Gastroesophageal sphincter (tissue), 4 donors: ENCODE measurements at regions not wholly inside any gene's neighbourhood (a gene's known extent, or its start where the extent isn't known, plus 50 kb on each side); places are given as distances from the start of the nearest gene placed in this dataset.

Source experiments
- ATAC-seq: fragments of 150-250 bp; one replicate; pipeline ENCODE4 v1.9.1; 2016; ENCODE audit warnings: mild to moderate bottlenecking, moderate library complexity
- H3K27ac ChIP-seq, 4 donors: fragments of 200-600 bp; sonication (generic) in 3 of 4; 1 replicate in 3 of 4; 2 replicates in 1 of 4; pipeline ENCODE4 v1.5.1; 2016 to 2019
- H3K27me3 ChIP-seq: fragments of 200-600 bp; sonication (generic); one replicate; pipeline ENCODE4 v1.5.1; 2019
- H3K36me3 ChIP-seq, 2 donors: fragments of 200-600 bp; sonication (generic); one replicate each; pipeline ENCODE4 v1.5.1; 2019; ENCODE audit warnings: control low read depth in 1 of 2
- H3K4me1 ChIP-seq, 3 donors: fragments of 200-600 bp; sonication (generic); 1 replicate in 2 of 3; 2 replicates in 1 of 3; pipeline ENCODE4 v1.5.1; 2016 to 2019; ENCODE audit warnings: control low read depth in 2 of 3
- H3K4me3 ChIP-seq, 2 donors: fragments of 200-600 bp; sonication (generic); one replicate each; pipeline ENCODE4 v1.5.1; 2019; ENCODE audit warnings: mild to moderate bottlenecking in 1 of 2, moderate library complexity in 1 of 2
- H3K9me3 ChIP-seq, 3 donors: fragments of 200-600 bp; sonication (generic); one replicate each; pipeline ENCODE4 v1.5.1; 2017 to 2019; ENCODE audit warnings: control low read depth in 2 of 3
- CTCF ChIP-seq, 4 experiments: fragments of 200-600 bp in 2 of 4; fragments of 450-650 bp in 2 of 4; sonication (generic) in 1 of 4; IDR thresholded peaks; one replicate each; pipeline ENCODE4 v1.5.1; 2017 to 2019; ENCODE audit warnings: antibody characterized with exemption in 4 of 4, mild to moderate bottlenecking in 2 of 4, moderate library complexity in 2 of 4
- EP300 ChIP-seq: sonication (generic); formaldehyde crosslinking; IDR thresholded peaks from one replicate; pipeline ENCODE4 v1.6.1; 2017; ENCODE audit warnings: antibody characterized with exemption, mild to moderate bottlenecking
- POLR2A ChIP-seq, 2 donors: fragments of 450-650 bp; IDR thresholded peaks; one replicate each; pipeline ENCODE4 v1.6.1; 2017; ENCODE audit warnings: antibody characterized with exemption in 2 of 2, mild to moderate bottlenecking in 2 of 2, moderate library complexity in 1 of 2
- POLR2AphosphoS5 ChIP-seq: sonication (generic); formaldehyde crosslinking; IDR thresholded peaks from one replicate; pipeline ENCODE4 v1.6.1; 2017; ENCODE audit warnings: antibody characterized with exemption
- WGBS, 2 donors: methylation state at CpG; one replicate each; pipeline ENCODE4 v1.1.5; 2018; ENCODE audit warnings: low coverage in 1 of 2; 5-methylcytosine and 5-hydroxymethylcytosine counted together

- no peak for ATAC-seq
- Histone ChIP-seq H3K4me3 (no peak overlapping the region), H3K4me1 (no peaks in the 10 kb centered on the region), H3K27me3 (no peaks in the 10 kb centered on the region), H3K9me3 (no peaks in the 10 kb centered on the region), H3K36me3 (no peaks in the 10 kb centered on the region), H3K27ac (no peak overlapping the region)
- TF ChIP-seq CTCF (IDR thresholded peaks at IDR 0.05) (no peak), POLR2A (IDR thresholded peaks at IDR 0.05) (no peak), POLR2AphosphoS5 (no peak), EP300 (no peak)
- WGBS, 2 donors = 31 to 46% methylated on average over 4 of the region's 4 CpGs
Observed at GRCh38 chr13:31518645-31519044, 220.7 kb upstream of the RXFP2 start.

- TF ChIP-seq POLR2AphosphoS5 = no peak
- TF ChIP-seq CTCF (IDR thresholded peaks at IDR 0.05) = no peak
- TF ChIP-seq EP300 = no peak
- no peak for TF ChIP-seq POLR2A (IDR thresholded peaks at IDR 0.05)
- Histone ChIP-seq H3K27ac (no peak overlapping the region), H3K4me1 (no peaks in the 10 kb centered on the region), H3K27me3 (no peaks in the 10 kb centered on the region), H3K4me3 (no peak overlapping the region), H3K9me3 (no peaks in the 10 kb centered on the region), H3K36me3 (no peaks in the 10 kb centered on the region)
- ATAC-seq = no peak
Observed at GRCh38 chr13:31521435-31521834, 217.9 kb upstream of the RXFP2 start.

GRCh38 chr13:31522396-31522795, 216.9 kb upstream of the RXFP2 start:
- Histone ChIP-seq H3K4me1 (no peaks in the 10 kb centered on the region), H3K36me3 (no peaks in the 10 kb centered on the region), H3K9me3 (no peaks in the 10 kb centered on the region), H3K4me3 (no peak overlapping the region), H3K27me3 (no peaks in the 10 kb centered on the region), H3K27ac (no peak overlapping the region)
- ATAC-seq = no peak
- no peak for TF ChIP-seq POLR2AphosphoS5
- TF ChIP-seq CTCF (IDR thresholded peaks at IDR 0.05) = no peak
- TF ChIP-seq EP300 = no peak
- no peak for TF ChIP-seq POLR2A (IDR thresholded peaks at IDR 0.05)
- 33% methylated on average over 1 of the region's 1 CpG for WGBS, 2 donors

GRCh38 chr13:31528176-31528575, 211.2 kb upstream of the RXFP2 start:
- Histone ChIP-seq H3K4me3 (no peak overlapping the region), H3K9me3 (no peaks in the 10 kb centered on the region), H3K27me3 (no peaks in the 10 kb centered on the region), H3K4me1 (no peaks in the 10 kb centered on the region), H3K36me3 (no peaks in the 10 kb centered on the region), H3K27ac (no peak overlapping the region)
- TF ChIP-seq EP300 (no peak), POLR2A (IDR thresholded peaks at IDR 0.05) (no peak), CTCF (IDR thresholded peaks at IDR 0.05) (no peak), POLR2AphosphoS5 (no peak)
- 62 to 90% methylated on average over 3 of the region's 3 CpGs for WGBS, 2 donors
- ATAC-seq = no peak

GRCh38 chr13:31528758-31529157, 210.6 kb upstream of the RXFP2 start:
- WGBS, 2 donors = 67% methylated on average over 1 of the region's 1 CpG; no CpG with 5 or more reads in 1 of the 2 donors
- no peak for ATAC-seq

More at GRCh38 chr13:31528758-31529157, 210.6 kb upstream of the RXFP2 start:
- H3K9me3 ChIP-seq = no peaks in the 10 kb centered on the region
- TF ChIP-seq POLR2A (IDR thresholded peaks at IDR 0.05) (no peak), CTCF (IDR thresholded peaks at IDR 0.05) (no peak), POLR2AphosphoS5 (no peak), EP300 (no peak)
- no peaks in the 10 kb centered on the region for H3K27me3 ChIP-seq
- no peaks in the 10 kb centered on the region for H3K4me1 ChIP-seq
- H3K36me3 ChIP-seq = no peaks in the 10 kb centered on the region
- no peak overlapping the region for H3K4me3 ChIP-seq
- no peak overlapping the region for H3K27ac ChIP-seq
